ENCODE measurements at regions not wholly inside any gene's neighbourhood (a gene's known extent, or its start where the extent isn't known, plus 50 kb on each side); places are given as distances from the start of the nearest gene placed in this dataset.

DNA sequence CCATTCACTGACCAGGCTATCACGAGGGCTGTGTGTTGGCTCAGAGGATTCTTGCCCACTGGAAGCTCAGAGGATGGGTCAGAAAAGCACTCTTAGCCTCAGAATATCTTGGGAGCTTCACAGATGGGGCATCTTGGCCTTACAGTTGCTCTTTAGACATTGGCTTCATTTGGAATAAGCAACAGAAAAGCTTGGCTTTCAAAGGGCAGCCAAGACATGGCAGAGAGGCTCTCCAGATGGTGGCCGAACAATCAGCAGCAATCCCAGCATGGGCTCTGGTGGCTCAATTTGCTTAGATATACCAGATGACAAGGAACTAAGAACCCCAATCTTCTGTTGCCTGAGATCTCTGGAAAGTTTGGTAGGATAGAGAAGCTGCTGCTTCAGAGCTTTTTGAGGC lies 446.2 kb downstream of the ADRA2A start:
- TF ChIP-seq, protein P1, sequence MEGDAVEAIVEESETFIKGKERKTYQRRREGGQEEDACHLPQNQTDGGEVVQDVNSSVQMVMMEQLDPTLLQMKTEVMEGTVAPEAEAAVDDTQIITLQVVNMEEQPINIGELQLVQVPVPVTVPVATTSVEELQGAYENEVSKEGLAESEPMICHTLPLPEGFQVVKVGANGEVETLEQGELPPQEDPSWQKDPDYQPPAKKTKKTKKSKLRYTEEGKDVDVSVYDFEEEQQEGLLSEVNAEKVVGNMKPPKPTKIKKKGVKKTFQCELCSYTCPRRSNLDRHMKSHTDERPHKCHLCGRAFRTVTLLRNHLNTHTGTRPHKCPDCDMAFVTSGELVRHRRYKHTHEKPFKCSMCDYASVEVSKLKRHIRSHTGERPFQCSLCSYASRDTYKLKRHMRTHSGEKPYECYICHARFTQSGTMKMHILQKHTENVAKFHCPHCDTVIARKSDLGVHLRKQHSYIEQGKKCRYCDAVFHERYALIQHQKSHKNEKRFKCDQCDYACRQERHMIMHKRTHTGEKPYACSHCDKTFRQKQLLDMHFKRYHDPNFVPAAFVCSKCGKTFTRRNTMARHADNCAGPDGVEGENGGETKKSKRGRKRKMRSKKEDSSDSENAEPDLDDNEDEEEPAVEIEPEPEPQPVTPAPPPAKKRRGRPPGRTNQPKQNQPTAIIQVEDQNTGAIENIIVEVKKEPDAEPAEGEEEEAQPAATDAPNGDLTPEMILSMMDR (IDR thresholded peaks at IDR 0.05; ENCODE audit: unreplicated experiment), result no peak
- CTCF ChIA-PET, result no interaction called here
- no peaks in the 10 kb centered on the region for H3K27me3 Mint-ChIP-seq (ENCODE audit: unreplicated experiment)
- intact Hi-C loops (cut with micrococcal nuclease; ENCODE audit: unreplicated experiment), result no loop called here
- H3K27ac Mint-ChIP-seq (ENCODE audit: unreplicated experiment), result no peak overlapping the region
- H3K36me3 Mint-ChIP-seq (ENCODE audit: insufficient read depth, unreplicated experiment), result no peaks in the 10 kb centered on the region
- no peak overlapping the region for H3K4me3 Mint-ChIP-seq (ENCODE audit: low read depth, unreplicated experiment)
- DNase-seq, result no peak
- H3K9me3 Mint-ChIP-seq (ENCODE audit: low read depth, unreplicated experiment), result peaks cover 2% of the 10 kb centered on the region
- no peaks in the 10 kb centered on the region for H3K4me1 Mint-ChIP-seq (ENCODE audit: low read depth, unreplicated experiment)
- no TSS peak for BruUV-seq (replicated peaks)

DNA sequence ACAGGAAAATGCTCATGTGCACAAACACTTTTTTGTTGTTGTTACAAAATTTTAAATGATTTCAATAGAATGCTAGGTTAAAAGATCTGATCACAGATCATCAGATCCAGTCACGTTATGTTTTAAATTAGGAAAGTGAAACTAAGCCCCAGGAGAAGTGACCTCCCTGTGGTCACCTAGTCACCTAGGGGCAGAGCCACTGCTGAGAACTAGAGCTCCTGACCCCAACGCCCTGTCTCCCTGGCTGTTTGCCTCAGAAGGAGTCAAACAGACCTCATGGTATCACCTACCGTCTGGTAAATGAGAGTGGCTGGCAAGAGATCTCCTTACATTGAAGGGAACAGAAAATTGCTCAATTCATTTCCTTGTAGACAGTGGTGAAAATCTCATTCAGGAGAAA lies 447.3 kb downstream of the ADRA2A start:
- Mint-ChIP-seq H3K27ac (ENCODE audit: unreplicated experiment) (no peak overlapping the region), H3K4me3 (ENCODE audit: low read depth, unreplicated experiment) (no peak overlapping the region), H3K36me3 (ENCODE audit: insufficient read depth, unreplicated experiment) (no peaks in the 10 kb centered on the region), H3K27me3 (ENCODE audit: unreplicated experiment) (no peaks in the 10 kb centered on the region), H3K4me1 (ENCODE audit: low read depth, unreplicated experiment) (no peaks in the 10 kb centered on the region), H3K9me3 (ENCODE audit: low read depth, unreplicated experiment) (no peaks in the 10 kb centered on the region)
- TF ChIP-seq, protein P1 (IDR thresholded peaks at IDR 0.05; ENCODE audit: unreplicated experiment), result no peak
- intact Hi-C loops (cut with micrococcal nuclease; ENCODE audit: unreplicated experiment), result no loop called here
- CTCF ChIA-PET, result no interaction called here
- BruUV-seq (replicated peaks), result no TSS peak
- no peak for DNase-seq

DNA sequence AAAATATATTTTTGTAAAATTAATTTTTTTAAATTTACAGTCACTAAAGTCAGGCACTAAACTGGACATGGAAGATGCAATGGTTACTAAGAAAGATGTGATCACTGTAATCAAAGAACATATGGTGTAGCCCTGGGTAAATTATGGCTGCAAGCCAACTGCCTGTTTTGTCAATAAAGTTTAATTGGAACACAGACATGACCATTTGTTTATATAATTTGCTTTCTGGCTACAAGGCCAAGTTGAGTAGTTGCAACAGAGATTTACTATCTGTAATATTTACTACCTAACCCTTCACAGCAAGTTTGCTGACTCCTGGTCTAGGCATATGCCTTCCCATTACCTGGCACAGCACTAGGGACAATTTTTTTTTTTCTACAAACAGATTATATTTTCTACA lies 448.9 kb downstream of the ADRA2A start:
- H3K27me3 Mint-ChIP-seq (ENCODE audit: unreplicated experiment), result no peaks in the 10 kb centered on the region
- no TSS peak for BruUV-seq (replicated peaks)
- TF ChIP-seq, protein P1 (IDR thresholded peaks at IDR 0.05; ENCODE audit: unreplicated experiment), result no peak
- no peak overlapping the region for H3K27ac Mint-ChIP-seq (ENCODE audit: unreplicated experiment)
- CTCF ChIA-PET, result no interaction called here
- H3K4me3 Mint-ChIP-seq (ENCODE audit: low read depth, unreplicated experiment), result no peak overlapping the region
- no peaks in the 10 kb centered on the region for H3K4me1 Mint-ChIP-seq (ENCODE audit: low read depth, unreplicated experiment)
- intact Hi-C loops (cut with micrococcal nuclease; ENCODE audit: unreplicated experiment), result no loop called here
- DNase-seq, result no peak
- H3K9me3 Mint-ChIP-seq (ENCODE audit: low read depth, unreplicated experiment), result no peaks in the 10 kb centered on the region
- H3K36me3 Mint-ChIP-seq (ENCODE audit: insufficient read depth, unreplicated experiment), result no peaks in the 10 kb centered on the region

DNA sequence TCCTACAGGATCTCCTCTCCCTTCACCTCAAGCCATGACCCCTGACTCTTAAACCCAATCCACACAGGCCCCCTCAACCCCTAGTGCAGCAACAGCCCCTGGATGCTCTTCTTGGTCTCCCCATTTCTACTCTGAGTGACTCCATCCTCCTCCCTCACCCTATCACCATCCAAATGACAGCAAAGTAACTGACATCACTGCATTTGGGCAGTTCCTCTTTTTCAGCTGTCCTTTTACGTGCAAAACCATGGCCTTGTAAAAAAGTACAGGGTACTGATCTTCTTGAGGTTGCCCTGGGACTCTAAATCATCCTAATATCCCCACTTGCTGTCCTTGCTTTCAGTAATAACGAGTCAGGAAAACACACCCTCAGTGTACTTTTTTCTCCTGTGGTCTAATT lies 454.9 kb downstream of the ADRA2A start:
- DNase-seq, result no peak
- Mint-ChIP-seq H3K36me3 (ENCODE audit: insufficient read depth, unreplicated experiment) (no peaks in the 10 kb centered on the region), H3K4me1 (ENCODE audit: low read depth, unreplicated experiment) (no peaks in the 10 kb centered on the region), H3K9me3 (ENCODE audit: low read depth, unreplicated experiment) (peaks cover 3% of the 10 kb centered on the region), H3K27me3 (ENCODE audit: unreplicated experiment) (no peaks in the 10 kb centered on the region), H3K27ac (ENCODE audit: unreplicated experiment) (no peak overlapping the region), H3K4me3 (ENCODE audit: low read depth, unreplicated experiment) (no peak overlapping the region)
- no TSS peak for BruUV-seq (replicated peaks)
- TF ChIP-seq, protein P1 (IDR thresholded peaks at IDR 0.05; ENCODE audit: unreplicated experiment), result no peak
- intact Hi-C loops (cut with micrococcal nuclease; ENCODE audit: unreplicated experiment), result no loop called here
- CTCF ChIA-PET, result interaction anchor here (0.7 kb wide), 1 partner anchor 13 kb away, joined by 3 read pairs; no protein-coding TSS in a partner anchor
